SJSA1 (cell line): ENCODE measurements at regions not wholly inside any gene's neighbourhood (a gene's known extent, or its start where the extent isn't known, plus 50 kb on each side); places are given as distances from the start of the nearest gene placed in this dataset.
"Not testable (repeated sequence)": the region's sequence is repeated elsewhere in the genome, so short reads cannot be mapped to it uniquely, and the experiment has no call there.

Experiments used
- DNase-seq, 2 experiments: peaks; one replicate each; pipeline ENCODE4 v3.0.0-alpha.2; 2015 to 2020; ENCODE audit warnings: low spot score in 2 of 2, low read depth in 1 of 2
- H3K27ac ChIP-seq: fragments of 250-450 bp; sonication (Bioruptor Pico); 2 replicates; pipeline ENCODE4 v1.5.1; 2020; ENCODE audit warnings: mild to moderate bottlenecking, moderate library complexity
- H3K27me3 ChIP-seq: fragments of 250-450 bp; sonication (Bioruptor Pico); replicated peaks from 2 replicates; pipeline ENCODE4 v1.5.1; 2020; ENCODE audit warnings: mild to moderate bottlenecking, moderate library complexity
- H3K36me3 ChIP-seq: fragments of 250-450 bp; sonication (Bioruptor Pico); 2 replicates; pipeline ENCODE4 v1.5.1; 2020; ENCODE audit warnings: mild to moderate bottlenecking
- H3K4me1 ChIP-seq: fragments of 250-450 bp; sonication (Bioruptor Pico); replicated peaks from 2 replicates; pipeline ENCODE4 v1.6.1; 2021; ENCODE audit warnings: mild to moderate bottlenecking
- H3K4me3 ChIP-seq: fragments of 250-450 bp; sonication (Bioruptor Pico); 2 replicates; pipeline ENCODE4 v1.5.1; 2020; ENCODE audit warnings: mild to moderate bottlenecking
- H3K9me3 ChIP-seq: fragments of 250-450 bp; sonication (Bioruptor Pico); replicated peaks from 2 replicates; pipeline ENCODE4 v1.5.1; 2020; ENCODE audit warnings: mild to moderate bottlenecking

- DNase-seq = no peak
- Histone ChIP-seq H3K9me3 (no peaks in the 10 kb centered on the region), H3K27ac (no peak overlapping the region), H3K4me1 (no peaks in the 10 kb centered on the region), H3K4me3 (no peak overlapping the region), H3K36me3 (no peaks in the 10 kb centered on the region), H3K27me3 (no peaks in the 10 kb centered on the region)
Measured at GRCh38 chr11:122563761-122564160, 91.8 kb upstream of the UBASH3B start.

- Histone ChIP-seq H3K27me3 (no peaks in the 10 kb centered on the region), H3K4me1 (no peaks in the 10 kb centered on the region), H3K27ac (no peak overlapping the region), H3K9me3 (no peaks in the 10 kb centered on the region), H3K36me3 (no peaks in the 10 kb centered on the region), H3K4me3 (no peak overlapping the region)
- DNase-seq = no peak
Measured at GRCh38 chr11:122559734-122560382, 95.7 kb upstream of the UBASH3B start.

- H3K27ac ChIP-seq, H3K9me3 ChIP-seq, H3K36me3 ChIP-seq, DNase-seq, H3K4me1 ChIP-seq, H3K27me3 ChIP-seq, H3K4me3 ChIP-seq: not testable (repeated sequence)
Measured at GRCh38 chr11:122559218-122559617, 96.3 kb upstream of the UBASH3B start.

GRCh38 chr11:122557163-122557562 lies 98.4 kb upstream of the UBASH3B start:
- H3K4me3 ChIP-seq, H3K36me3 ChIP-seq, H3K27me3 ChIP-seq, H3K4me1 ChIP-seq, DNase-seq, H3K27ac ChIP-seq, H3K9me3 ChIP-seq: not testable (repeated sequence)

- H3K4me1 ChIP-seq = no peaks in the 10 kb centered on the region
- no peak for DNase-seq
- H3K36me3 ChIP-seq = no peaks in the 10 kb centered on the region
- H3K4me3 ChIP-seq = no peak overlapping the region
- no peak overlapping the region for H3K27ac ChIP-seq
- H3K9me3 ChIP-seq = no peaks in the 10 kb centered on the region
- no peaks in the 10 kb centered on the region for H3K27me3 ChIP-seq
Measured at GRCh38 chr11:122556605-122557004, 98.9 kb upstream of the UBASH3B start.

GRCh38 chr11:122538060-122538459 lies 117.5 kb upstream of the UBASH3B start:
- H3K36me3 ChIP-seq = no peaks in the 10 kb centered on the region
- no peak for DNase-seq
- no peaks in the 10 kb centered on the region for H3K4me1 ChIP-seq
- H3K27me3 ChIP-seq = no peaks in the 10 kb centered on the region
- no peaks in the 10 kb centered on the region for H3K9me3 ChIP-seq
- H3K27ac ChIP-seq = no peak overlapping the region
- H3K4me3 ChIP-seq = no peak overlapping the region

- H3K9me3 ChIP-seq = no peaks in the 10 kb centered on the region
- DNase-seq = no peak
- H3K4me1 ChIP-seq = no peaks in the 10 kb centered on the region
- no peaks in the 10 kb centered on the region for H3K27me3 ChIP-seq
- H3K27ac ChIP-seq = no peak overlapping the region
- H3K4me3 ChIP-seq = no peak overlapping the region
- H3K36me3 ChIP-seq = no peaks in the 10 kb centered on the region
Measured at GRCh38 chr11:122524898-122525297, 130.6 kb upstream of the UBASH3B start.

GRCh38 chr11:122523846-122524805 lies 131.4 kb upstream of the UBASH3B start:
- Histone ChIP-seq H3K36me3 (no peaks in the 10 kb centered on the region), H3K27ac (no peak overlapping the region), H3K4me3 (no peak overlapping the region), H3K9me3 (no peaks in the 10 kb centered on the region), H3K4me1 (no peaks in the 10 kb centered on the region), H3K27me3 (no peaks in the 10 kb centered on the region)
- no peak for DNase-seq

- no peak overlapping the region for H3K4me3 ChIP-seq
- H3K27me3 ChIP-seq = no peaks in the 10 kb centered on the region
- no peaks in the 10 kb centered on the region for H3K4me1 ChIP-seq
- no peaks in the 10 kb centered on the region for H3K9me3 ChIP-seq
- no peak for DNase-seq
- no peak overlapping the region for H3K27ac ChIP-seq
- H3K36me3 ChIP-seq = no peaks in the 10 kb centered on the region
Measured at GRCh38 chr11:122521626-122522025, 133.9 kb upstream of the UBASH3B start.

GRCh38 chr11:122517403-122518379 lies 137.8 kb upstream of the UBASH3B start:
- no peaks in the 10 kb centered on the region for H3K27me3 ChIP-seq
- no peaks in the 10 kb centered on the region for H3K36me3 ChIP-seq
- no peak for DNase-seq
- H3K27ac ChIP-seq = no peak overlapping the region
- H3K4me3 ChIP-seq = no peak overlapping the region
- H3K9me3 ChIP-seq = no peaks in the 10 kb centered on the region
- no peaks in the 10 kb centered on the region for H3K4me1 ChIP-seq

GRCh38 chr11:122516686-122517085 lies 138.8 kb upstream of the UBASH3B start:
- Histone ChIP-seq H3K4me1 (no peaks in the 10 kb centered on the region), H3K4me3 (no peak overlapping the region)
- DNase-seq = no peak

GRCh38 chr11:122513997-122514396 lies 141.5 kb upstream of the UBASH3B start:
- H3K4me1 ChIP-seq = no peaks in the 10 kb centered on the region
- H3K27me3 ChIP-seq = no peaks in the 10 kb centered on the region
- H3K36me3 ChIP-seq = no peaks in the 10 kb centered on the region
- H3K9me3 ChIP-seq = no peaks in the 10 kb centered on the region
- no peak overlapping the region for H3K4me3 ChIP-seq
- no peak overlapping the region for H3K27ac ChIP-seq
- DNase-seq = no peak

More at GRCh38 chr11:122516686-122517085, 138.8 kb upstream of the UBASH3B start:
- H3K27ac ChIP-seq = no peak overlapping the region
- no peaks in the 10 kb centered on the region for H3K36me3 ChIP-seq
- H3K27me3 ChIP-seq = no peaks in the 10 kb centered on the region
- H3K9me3 ChIP-seq = no peaks in the 10 kb centered on the region

- no peak overlapping the region for H3K4me3 ChIP-seq
- DNase-seq = no peak
- H3K27me3 ChIP-seq = no peaks in the 10 kb centered on the region
- no peaks in the 10 kb centered on the region for H3K9me3 ChIP-seq
- no peak overlapping the region for H3K27ac ChIP-seq
- no peaks in the 10 kb centered on the region for H3K4me1 ChIP-seq
- H3K36me3 ChIP-seq = no peaks in the 10 kb centered on the region
Measured at GRCh38 chr11:122513328-122513727, 142.2 kb upstream of the UBASH3B start.
